Fibroblast of mammary gland (primary cell): ENCODE measurements at regions not wholly inside any gene's neighbourhood (a gene's known extent, or its start where the extent isn't known, plus 50 kb on each side); places are given as distances from the start of the nearest gene placed in this dataset.
"Not testable (repeated sequence)": the region's sequence is repeated elsewhere in the genome, so short reads cannot be mapped to it uniquely, and the experiment has no call there.

Experiments
- DNase-seq: peaks from one replicate; pipeline ENCODE4 v3.0.0-alpha.2; 2010; ENCODE audit warnings: low read depth
- H3K4me3 ChIP-seq: 2 replicates; pipeline ENCODE4 v1.5.1; 2011; ENCODE audit warnings: low read depth, mild to moderate bottlenecking, low read length, moderate library complexity; ENCODE audit not compliant: control insufficient read depth
- CTCF ChIP-seq: conservative IDR thresholded peaks from 2 replicates; pipeline ENCODE4 v1.5.1; 2011; ENCODE audit warnings: low read depth, low read length, inconsistent platforms; ENCODE audit not compliant: control insufficient read depth, insufficient read depth

GRCh38 chr21:28487455-28488070 is 505.1 kb downstream of the LTN1 start:
- DNase-seq: peak; percentile 36
- H3K4me3 ChIP-seq: no peak overlapping the region
- no peak for TF ChIP-seq CTCF

- peak; percentile 93 for DNase-seq
- TF ChIP-seq CTCF: no peak
- H3K4me3 ChIP-seq: no peak overlapping the region
These were observed 507.2 kb downstream of the LTN1 start for GRCh38 chr21:28485301-28486022.

GRCh38 chr21:28483301-28484035 is 509.2 kb downstream of the LTN1 start:
- no peak overlapping the region for H3K4me3 ChIP-seq
- no peak for TF ChIP-seq CTCF
- no peak for DNase-seq

GRCh38 chr21:28482657-28483056 is 510.0 kb downstream of the LTN1 start:
- no peak for DNase-seq
- no peak overlapping the region for H3K4me3 ChIP-seq
- TF ChIP-seq CTCF: no peak

- no peak overlapping the region for H3K4me3 ChIP-seq
- DNase-seq: no peak
- TF ChIP-seq CTCF: no peak
These were observed 512.2 kb downstream of the LTN1 start for GRCh38 chr21:28480470-28480869.

GRCh38 chr21:28473530-28474220 is 519.0 kb downstream of the LTN1 start:
- H3K4me3 ChIP-seq: no peak overlapping the region
- no peak for TF ChIP-seq CTCF
- peak; percentile 70 for DNase-seq

GRCh38 chr21:28472543-28472942 is 520.1 kb downstream of the LTN1 start:
- not testable (repeated sequence) for H3K4me3 ChIP-seq
- peak; percentile 66 for DNase-seq
